H1 (cell line): ENCODE measurements at regions not wholly inside any gene's neighbourhood (a gene's known extent, or its start where the extent isn't known, plus 50 kb on each side); places are given as distances from the start of the nearest gene placed in this dataset.

Source experiments
- CTCF ChIA-PET: fragments of 300-600 bp; sonication (Branson Sonifier 250); formaldehyde crosslinking; loops from one replicate; lab custom pipeline; 2021; ENCODE audit not compliant: partially characterized antibody; lab: Charles Lee
- POLR2A ChIA-PET: fragments of 300-600 bp; sonication (Branson Sonifier 250); formaldehyde crosslinking; loops from one replicate; lab custom pipeline; 2021; ENCODE audit warnings: inconsistent platforms; ENCODE audit not compliant: partially characterized antibody; lab: Charles Lee
- DNase-seq, 2 experiments: peaks; one replicate each; pipeline versions ENCODE4 v3.0.0 to v3.0.0-alpha.2; 2010 to 2022; ENCODE audit warnings: low spot score in 2 of 2, low read depth in 1 of 2, mixed read lengths in 1 of 2
- FAIRE-seq: peaks from 2 replicates; lab custom pipeline; 2011; peaks lifted over from hg19 to GRCh38; lab: Jason Lieb, UNC
- H2AFZ ChIP-seq: 2 replicates; pipeline ENCODE4 v1.8.1; 2012; ENCODE audit warnings: low read length, inconsistent platforms
- H2AK5ac ChIP-seq: 2 replicates; pipeline ENCODE4 v1.6.1; 2013; ENCODE audit warnings: low read depth, low read length
- H2BK120ac ChIP-seq: replicated peaks from 2 replicates; pipeline ENCODE3; 2013; ENCODE audit warnings: low read depth, low read length, inconsistent platforms
- H2BK12ac ChIP-seq: 2 replicates; pipeline ENCODE4 v1.6.1; 2013; ENCODE audit warnings: low read depth, low read length
- H2BK15ac ChIP-seq: 2 replicates; pipeline ENCODE4 v1.6.1; 2013; ENCODE audit warnings: low read length
- H2BK20ac ChIP-seq: 2 replicates; pipeline ENCODE4 v1.6.1; 2013; ENCODE audit warnings: low read length
- H2BK5ac ChIP-seq: 2 replicates; pipeline ENCODE4 v1.6.1; 2013; ENCODE audit warnings: low read depth, low read length
- H3K14ac ChIP-seq: 2 replicates; pipeline ENCODE4 v1.6.1; 2013; ENCODE audit warnings: inconsistent platforms; ENCODE audit not compliant: insufficient read length
- H3K18ac ChIP-seq: 2 replicates; pipeline ENCODE4 v1.6.1; 2013; ENCODE audit warnings: low read length; ENCODE audit errors: extremely low read depth
- H3K23ac ChIP-seq: 2 replicates; pipeline ENCODE4 v1.6.1; 2013; ENCODE audit warnings: inconsistent platforms; ENCODE audit not compliant: insufficient read length
- H3K23me2 ChIP-seq: 2 replicates; pipeline ENCODE4 v1.6.1; 2013; ENCODE audit warnings: low read depth, low read length
- H3K27ac ChIP-seq: 2 replicates; pipeline ENCODE4 v1.6.1; 2011; ENCODE audit warnings: low read depth, low read length, inconsistent platforms
- H3K27me3 ChIP-seq, 4 experiments: replicated peaks in 1 of 4; 1 replicate in 1 of 4; 2 replicates in 3 of 4; pipeline versions ENCODE4 v1.6.1 to v1.8.1; 2011 to 2013; ENCODE audit warnings: low read length in 3 of 4, mild to moderate bottlenecking in 3 of 4, inconsistent platforms in 2 of 4, mixed read lengths in 2 of 4, moderate library complexity in 1 of 4; ENCODE audit not compliant: control insufficient read depth in 3 of 4, insufficient read depth in 3 of 4; ENCODE audit errors: extremely low read depth in 1 of 4
- H3K36me3 ChIP-seq, 4 experiments: 2 replicates each; pipeline versions ENCODE4 v1.6.1 to v1.8.1; 2011 to 2013; ENCODE audit warnings: mild to moderate bottlenecking in 4 of 4, low read length in 3 of 4, moderate library complexity in 2 of 4, control low read depth in 1 of 4, inconsistent platforms in 1 of 4; ENCODE audit not compliant: insufficient read depth in 4 of 4, control insufficient read depth in 2 of 4
- H3K4ac ChIP-seq: replicated peaks from 2 replicates; pipeline ENCODE3; 2013; ENCODE audit warnings: low read length, low read depth, mixed read lengths, inconsistent platforms; ENCODE audit not compliant: insufficient read length
- H3K4me1 ChIP-seq, 4 experiments: replicated peaks in 1 of 4; 1 replicate in 1 of 4; 2 replicates in 3 of 4; pipeline versions ENCODE4 v1.6.1 to v1.8.1; 2011 to 2013; ENCODE audit warnings: low read length in 3 of 4, inconsistent platforms in 2 of 4, mixed read lengths in 1 of 4; ENCODE audit not compliant: insufficient read depth in 4 of 4, control insufficient read depth in 3 of 4
- H3K4me2 ChIP-seq, 2 experiments: 2 replicates each; pipeline versions ENCODE4 v1.6.1 to v1.8.1; 2011 to 2013; ENCODE audit warnings: low read depth in 2 of 2, low read length in 2 of 2, control low read depth in 1 of 2, inconsistent platforms in 1 of 2, mild to moderate bottlenecking in 1 of 2; ENCODE audit not compliant: insufficient read depth in 1 of 2
- H3K4me3 ChIP-seq, 4 experiments: fragments of 200-600, 300-600 bp in 1 of 4; sonication (generic), shearing (Covaris generic), sonication (Bioruptor Twin) in 1 of 4; 2 replicates each; pipeline versions ENCODE4 v1.5.1 to v1.8.1; 2011 to 2016; ENCODE audit warnings: low read length in 4 of 4, low read depth in 3 of 4, control low read depth in 2 of 4, inconsistent platforms in 2 of 4, mild to moderate bottlenecking in 2 of 4, mixed read lengths in 1 of 4, moderate library complexity in 1 of 4; ENCODE audit not compliant: insufficient read depth in 2 of 4; ENCODE audit errors: extremely low read depth in 1 of 4
- H3K56ac ChIP-seq: replicated peaks from 2 replicates; pipeline ENCODE3; 2013; ENCODE audit warnings: low read depth, mild to moderate bottlenecking, mixed read lengths, low read length, inconsistent platforms; ENCODE audit not compliant: insufficient read length
- H3K79me1 ChIP-seq: 2 replicates; pipeline ENCODE4 v1.6.1; 2013; ENCODE audit warnings: low read depth, low read length, control low read depth
- H3K79me2 ChIP-seq, 2 experiments: 2 replicates each; pipeline versions ENCODE4 v1.6.1 to v1.8.1; 2012 to 2013; ENCODE audit warnings: low read length in 2 of 2, mild to moderate bottlenecking in 2 of 2, inconsistent platforms in 1 of 2; ENCODE audit not compliant: insufficient read depth in 2 of 2, control insufficient read depth in 1 of 2
- H3K9ac ChIP-seq, 4 experiments: replicated peaks in 1 of 4; 1 replicate in 1 of 4; 2 replicates in 3 of 4; pipeline versions ENCODE4 v1.6.1 to v1.8.1; 2011 to 2013; ENCODE audit warnings: low read depth in 3 of 4, low read length in 3 of 4, control low read depth in 2 of 4, mild to moderate bottlenecking in 2 of 4, moderate library complexity in 2 of 4, inconsistent platforms in 1 of 4; ENCODE audit errors: extremely low read depth in 1 of 4
- H3K9me3 ChIP-seq, 2 experiments: 2 replicates each; pipeline versions ENCODE4 v1.6.1 to v1.8.1; 2012 to 2013; ENCODE audit warnings: mild to moderate bottlenecking in 2 of 2, moderate library complexity in 2 of 2, control low read depth in 1 of 2, inconsistent platforms in 1 of 2, low read depth in 1 of 2, low read length in 1 of 2, mixed read lengths in 1 of 2; ENCODE audit not compliant: insufficient read depth in 2 of 2
- H4K20me1 ChIP-seq, 2 experiments: replicated peaks in 1 of 2; 2 replicates each; pipeline versions ENCODE3 to v1.8.1; 2011 to 2013; ENCODE audit warnings: inconsistent platforms in 2 of 2, low read length in 2 of 2, mild to moderate bottlenecking in 1 of 2; ENCODE audit not compliant: insufficient read depth in 2 of 2, control insufficient read depth in 1 of 2
- H4K5ac ChIP-seq: 2 replicates; pipeline ENCODE4 v1.6.1; 2013; ENCODE audit warnings: low read length, low read depth, mixed read lengths, inconsistent platforms; ENCODE audit not compliant: insufficient read length
- H4K8ac ChIP-seq: 2 replicates; pipeline ENCODE4 v1.8.0; 2013; ENCODE audit warnings: mild to moderate bottlenecking, moderate library complexity, low read length, inconsistent platforms; ENCODE audit not compliant: insufficient read depth; ENCODE audit errors: extremely low read depth
- H4K91ac ChIP-seq: replicated peaks from 2 replicates; pipeline ENCODE3; 2013; ENCODE audit warnings: low read length, mixed read lengths, inconsistent platforms; ENCODE audit not compliant: insufficient read length
- BACH1 ChIP-seq: IDR thresholded peaks from 2 replicates; pipeline ENCODE4 v1.6.1; 2012; ENCODE audit warnings: low read length, improper control_type of control experiment
- CEBPB ChIP-seq: IDR thresholded peaks from 2 replicates; pipeline ENCODE4 v1.6.1; 2012; ENCODE audit warnings: low read depth, low read length
- CHD1 ChIP-seq: IDR thresholded peaks from 2 replicates; pipeline ENCODE4 v1.6.1; 2012; ENCODE audit warnings: low read depth, low read length, improper control_type of control experiment
- E2F6 ChIP-seq: IDR thresholded peaks from 2 replicates; pipeline ENCODE4 v1.6.1; 2012; ENCODE audit warnings: inconsistent platforms
- FOSL1 ChIP-seq: IDR thresholded peaks from 2 replicates; pipeline ENCODE4 v1.6.1; 2011; ENCODE audit warnings: mild to moderate bottlenecking, low read depth, low read length, moderate library complexity; ENCODE audit not compliant: insufficient read depth
- JUND ChIP-seq: IDR thresholded peaks from 2 replicates; pipeline ENCODE4 v1.6.1; 2011; ENCODE audit warnings: mild to moderate bottlenecking, improper control_type of control experiment, low read length
- KDM1A ChIP-seq: fragments of 200-600, 300-600 bp; sonication (generic); IDR thresholded peaks from 2 replicates; pipeline ENCODE4 v1.7.1; 2016; ENCODE audit warnings: mild to moderate bottlenecking, low read length, borderline replicate concordance
- KDM4A ChIP-seq: IDR thresholded peaks from one replicate; pipeline ENCODE4 v1.7.1; 2012; ENCODE audit warnings: low read depth, mild to moderate bottlenecking, moderate library complexity, low read length, inconsistent platforms; ENCODE audit not compliant: severe bottlenecking
- RBBP5 ChIP-seq: IDR thresholded peaks from 2 replicates; pipeline ENCODE4 v1.7.1; 2012; ENCODE audit warnings: low read depth, mild to moderate bottlenecking, inconsistent platforms, low read length, moderate library complexity, borderline replicate concordance
- RFX5 ChIP-seq: IDR thresholded peaks from 2 replicates; pipeline ENCODE4 v1.6.1; 2011; ENCODE audit warnings: low read depth, low read length, improper control_type of control experiment, borderline replicate concordance
- RNF2 ChIP-seq: fragments of 200-900, 300-1000 bp; sonication (generic); IDR thresholded peaks from 2 replicates; pipeline ENCODE4 v1.7.1; 2016; ENCODE audit warnings: borderline replicate concordance, low read depth, mild to moderate bottlenecking, antibody characterized with exemption, low read length; ENCODE audit not compliant: poor library complexity, severe bottlenecking; ENCODE audit errors: missing control alignments
- SAP30 ChIP-seq: fragments of 300-600 bp; sonication (generic); IDR thresholded peaks from 2 replicates; pipeline ENCODE4 v1.7.1; 2012; ENCODE audit warnings: low read length, moderate library complexity, mild to moderate bottlenecking, inconsistent platforms; ENCODE audit not compliant: insufficient read depth, insufficient replicate concordance
- SIX5 ChIP-seq: IDR thresholded peaks from 2 replicates; pipeline ENCODE4 v1.6.1; 2011; ENCODE audit warnings: mild to moderate bottlenecking, low read depth, low read length
- SUZ12 ChIP-seq: fragments of 200-600 bp; sonication (generic); IDR thresholded peaks from 2 replicates; pipeline ENCODE4 v1.6.1; 2012; ENCODE audit warnings: mild to moderate bottlenecking, inconsistent platforms, low read length, moderate library complexity, mixed read lengths
- WGBS, 2 experiments: shearing (Covaris generic) in 1 of 2; methylation state at CpG; one replicate each; pipeline versions ENCODE4 v1.1.6 to v1.1.7; 2013 to 2015; ENCODE audit warnings: low lambda C conversion rate in 2 of 2, mixed read lengths in 2 of 2, inconsistent platforms in 1 of 2, low coverage in 1 of 2, missing lambda C conversion rate in 1 of 2; ENCODE audit not compliant: insufficient replicate concordance in 2 of 2, insufficient coverage in 1 of 2, insufficient read length in 1 of 2; ENCODE audit errors: extremely low coverage in 1 of 2, missing lambda C conversion rate in 1 of 2; 5-methylcytosine and 5-hydroxymethylcytosine counted together

DNA sequence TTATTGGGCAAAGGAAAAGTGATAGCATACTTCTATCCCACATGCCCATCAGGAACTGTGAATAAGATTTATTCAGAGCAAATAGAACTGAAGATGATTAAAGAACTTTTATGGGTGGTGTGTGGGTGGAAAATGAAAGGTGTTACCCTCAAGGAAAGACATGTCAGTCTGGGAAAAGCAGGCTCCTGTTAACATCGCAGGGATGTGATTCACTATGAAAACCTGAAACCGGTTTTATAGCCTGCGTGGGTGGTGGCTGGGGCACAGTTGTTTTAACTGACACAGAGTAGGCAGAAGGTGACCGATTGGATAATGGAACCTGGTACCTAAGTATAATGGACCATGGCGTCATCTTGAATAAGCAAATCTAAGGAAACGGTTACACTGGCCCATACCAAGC, 61.3 kb upstream of the CASK start:
- Histone ChIP-seq H2BK5ac (no peak overlapping the region), H2BK20ac (no peak overlapping the region), H3K56ac (no peak overlapping the region), H3K4me2 (no peak overlapping the region), H2AK5ac (no peak overlapping the region), H3K23ac (no peak overlapping the region), H2AFZ (no peak overlapping the region), H4K20me1 (no peaks in the 10 kb centered on the region), H4K91ac (no peak overlapping the region), H3K23me2 (no peaks in the 10 kb centered on the region), H3K4ac (no peak overlapping the region), H3K9ac (no peak overlapping the region), H3K4me1 (no peaks in the 10 kb centered on the region), H3K14ac (no peak overlapping the region), H3K79me2 (no peaks in the 10 kb centered on the region), H3K9me3 (no peaks in the 10 kb centered on the region), H4K5ac (no peak overlapping the region), H3K18ac (no peak overlapping the region), H4K8ac (no peak overlapping the region), H2BK120ac (no peak overlapping the region), H3K27ac (no peak overlapping the region), H3K79me1 (no peaks in the 10 kb centered on the region), H2BK12ac (no peak overlapping the region), H2BK15ac (no peak overlapping the region), H3K36me3 (no peaks in the 10 kb centered on the region), H3K27me3 (no peaks in the 10 kb centered on the region), H3K4me3 (no peak overlapping the region)
- 96% methylated on average over 6 of the region's 6 CpGs; no CpG with 5 or more reads in 1 of the 2 experiments for WGBS, 2 experiments
- no peak for FAIRE-seq
- ChIA-PET CTCF (no interaction called here), POLR2A (no interaction called here)
- no peak for DNase-seq
- TF ChIP-seq FOSL1 (no peak), E2F6 (no peak), BACH1 (no peak), RFX5 (no peak), RNF2 (no peak), KDM1A (no peak), SAP30 (no peak), CHD1 (no peak), SUZ12 (no peak), CEBPB (no peak), RBBP5 (no peak), SIX5 (no peak), JUND (no peak), KDM4A (no peak)
